Loucy (cell line): ENCODE measurements at regions not wholly inside any gene's neighbourhood (a gene's known extent, or its start where the extent isn't known, plus 50 kb on each side); places are given as distances from the start of the nearest gene placed in this dataset.

ENCODE experiments used
- H2AFZ ChIP-seq: fragments of 200-600 bp; sonication (generic); 2 replicates; pipeline ENCODE4 v1.6.0; 2016; ENCODE audit warnings: antibody characterized with exemption, mild to moderate bottlenecking, low read length, moderate library complexity
- H3F3A ChIP-seq: fragments of 200-600 bp; 2 replicates; pipeline ENCODE4 v1.6.0; 2016; ENCODE audit warnings: antibody characterized with exemption, low read depth, mild to moderate bottlenecking
- H3K27me3 ChIP-seq: fragments of 200-600 bp; sonication (generic); 2 replicates; pipeline ENCODE4 v1.6.1; 2014; ENCODE audit warnings: low read length, mild to moderate bottlenecking; ENCODE audit not compliant: insufficient read depth, poor library complexity, severe bottlenecking
- H3K36me3 ChIP-seq: fragments of 200-600 bp; sonication (generic); 2 replicates; pipeline ENCODE4 v1.6.1; 2016; ENCODE audit warnings: low read length; ENCODE audit not compliant: insufficient read depth
- H3K4me1 ChIP-seq: fragments of 200-600 bp; sonication (generic); 2 replicates; pipeline ENCODE4 v1.5.1; 2014; ENCODE audit warnings: low read length, mild to moderate bottlenecking; ENCODE audit not compliant: insufficient read depth, poor library complexity, severe bottlenecking
- H3K4me2 ChIP-seq: fragments of 200-600 bp; sonication (generic); 2 replicates; pipeline ENCODE4 v1.6.0; 2014; ENCODE audit warnings: antibody characterized with exemption, low read length, low read depth, mild to moderate bottlenecking; ENCODE audit not compliant: poor library complexity, severe bottlenecking
- H3K4me3 ChIP-seq: fragments of 200-600 bp; sonication (generic); 2 replicates; pipeline ENCODE4 v1.5.1; 2014; ENCODE audit warnings: low read length, mild to moderate bottlenecking, mixed read lengths; ENCODE audit not compliant: poor library complexity, severe bottlenecking
- H3K79me2 ChIP-seq: fragments of 200-600 bp; sonication (generic); 2 replicates; pipeline ENCODE4 v1.6.1; 2014; ENCODE audit warnings: low read length; ENCODE audit not compliant: insufficient read depth
- H3K9ac ChIP-seq: fragments of 200-600 bp; sonication (generic); 2 replicates; pipeline ENCODE4 v1.6.0; 2014; ENCODE audit warnings: mild to moderate bottlenecking, low read depth, low read length, moderate library complexity; ENCODE audit not compliant: poor library complexity, severe bottlenecking
- H3K9me2 ChIP-seq: fragments of 200-600 bp; sonication (generic); replicated peaks from 2 replicates; pipeline ENCODE4 v1.6.1; 2016; ENCODE audit warnings: low read depth, low read length, mixed read lengths
- H3K9me3 ChIP-seq: fragments of 200-600 bp; sonication (generic); 2 replicates; pipeline ENCODE4 v1.6.1; 2014; ENCODE audit warnings: mild to moderate bottlenecking, antibody characterized with exemption, low read length, low read depth; ENCODE audit not compliant: insufficient read depth
- H4K20me1 ChIP-seq: fragments of 200-600 bp; sonication (generic); 2 replicates; pipeline ENCODE4 v1.6.0; 2014; ENCODE audit warnings: antibody characterized with exemption, low read length, mild to moderate bottlenecking; ENCODE audit not compliant: insufficient read depth, poor library complexity, severe bottlenecking
- EZH2phosphoT487 ChIP-seq: fragments of 200-600 bp; IDR thresholded peaks from 2 replicates; pipeline ENCODE4 v1.6.1; 2018; ENCODE audit warnings: antibody characterized with exemption, mild to moderate bottlenecking, moderate library complexity, borderline replicate concordance
- TF ChIP-seq, protein P1 (sequence below): fragments of 200-600 bp; sonication (generic); conservative IDR thresholded peaks from 2 replicates; pipeline ENCODE4 v1.5.1; 2014; ENCODE audit warnings: mild to moderate bottlenecking, antibody characterized with exemption, low read length

DNA sequence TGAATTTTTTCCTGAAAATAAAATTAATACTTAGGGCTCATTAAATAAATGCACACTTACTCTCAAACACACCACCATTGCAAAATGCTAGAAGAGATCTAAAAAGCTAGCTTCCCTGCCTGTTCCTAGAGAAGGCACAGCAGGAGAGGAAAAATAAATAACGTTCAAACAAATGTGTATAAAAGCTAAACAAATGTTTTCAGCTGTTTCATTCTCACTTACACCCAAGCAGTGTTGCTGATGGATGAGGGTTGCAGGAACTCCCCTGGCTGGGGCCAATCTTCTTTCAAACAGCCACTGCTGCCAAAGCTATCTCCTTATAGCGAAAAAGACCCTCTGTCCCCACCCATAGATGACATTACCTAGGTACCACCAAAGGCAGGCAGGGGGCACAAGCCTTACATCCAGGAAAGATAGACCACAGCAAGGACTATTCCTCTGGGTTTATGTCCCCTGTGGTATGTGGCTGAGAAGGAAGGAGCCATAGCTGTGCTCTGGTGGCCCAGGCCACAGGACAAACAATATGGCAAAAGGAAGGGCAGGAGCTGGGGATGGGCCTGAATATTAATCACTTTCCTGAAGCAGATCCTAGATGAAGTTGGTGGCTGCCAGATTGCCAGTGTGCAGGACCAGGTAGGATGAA, 214.6 kb downstream of the TTC32 start:
- H3K27me3 ChIP-seq = no peaks in the 10 kb centered on the region
- no peak overlapping the region for H2AFZ ChIP-seq
- no peaks in the 10 kb centered on the region for H3K36me3 ChIP-seq
- H4K20me1 ChIP-seq = no peaks in the 10 kb centered on the region
- H3K9ac ChIP-seq = no peak overlapping the region
- H3K4me3 ChIP-seq = no peak overlapping the region
- H3F3A ChIP-seq = no peaks in the 10 kb centered on the region
- TF ChIP-seq, protein P1, sequence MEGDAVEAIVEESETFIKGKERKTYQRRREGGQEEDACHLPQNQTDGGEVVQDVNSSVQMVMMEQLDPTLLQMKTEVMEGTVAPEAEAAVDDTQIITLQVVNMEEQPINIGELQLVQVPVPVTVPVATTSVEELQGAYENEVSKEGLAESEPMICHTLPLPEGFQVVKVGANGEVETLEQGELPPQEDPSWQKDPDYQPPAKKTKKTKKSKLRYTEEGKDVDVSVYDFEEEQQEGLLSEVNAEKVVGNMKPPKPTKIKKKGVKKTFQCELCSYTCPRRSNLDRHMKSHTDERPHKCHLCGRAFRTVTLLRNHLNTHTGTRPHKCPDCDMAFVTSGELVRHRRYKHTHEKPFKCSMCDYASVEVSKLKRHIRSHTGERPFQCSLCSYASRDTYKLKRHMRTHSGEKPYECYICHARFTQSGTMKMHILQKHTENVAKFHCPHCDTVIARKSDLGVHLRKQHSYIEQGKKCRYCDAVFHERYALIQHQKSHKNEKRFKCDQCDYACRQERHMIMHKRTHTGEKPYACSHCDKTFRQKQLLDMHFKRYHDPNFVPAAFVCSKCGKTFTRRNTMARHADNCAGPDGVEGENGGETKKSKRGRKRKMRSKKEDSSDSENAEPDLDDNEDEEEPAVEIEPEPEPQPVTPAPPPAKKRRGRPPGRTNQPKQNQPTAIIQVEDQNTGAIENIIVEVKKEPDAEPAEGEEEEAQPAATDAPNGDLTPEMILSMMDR = no peak
- TF ChIP-seq EZH2phosphoT487 = no peak
- no peaks in the 10 kb centered on the region for H3K4me1 ChIP-seq
- no peaks in the 10 kb centered on the region; the same call in 1 of the 2 replicates for H3K9me3 ChIP-seq
- no peak overlapping the region for H3K4me2 ChIP-seq
- H3K79me2 ChIP-seq = no peaks in the 10 kb centered on the region
- no peaks in the 10 kb centered on the region for H3K9me2 ChIP-seq

DNA sequence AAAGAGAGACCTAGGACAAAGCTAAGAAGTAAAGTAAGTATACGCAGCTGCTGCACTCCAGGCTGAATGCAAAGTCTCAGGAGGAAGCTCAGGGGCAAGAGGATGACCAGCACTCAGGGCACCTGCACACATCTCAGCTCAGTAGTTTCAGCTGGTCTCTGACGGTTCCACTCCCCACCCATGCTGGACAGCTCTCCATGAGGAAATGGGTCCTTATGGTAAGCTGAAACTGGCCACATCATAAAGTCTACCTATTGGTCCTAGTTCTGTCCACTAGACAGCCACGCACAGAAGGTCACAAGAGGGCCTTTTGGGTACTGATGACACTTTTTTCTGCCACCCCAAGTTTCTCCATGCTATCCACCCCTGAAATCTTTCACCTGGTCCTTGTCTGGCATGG, 215.3 kb downstream of the TTC32 start:
- Histone ChIP-seq H2AFZ (no peak overlapping the region), H3K4me1 (no peaks in the 10 kb centered on the region), H3K9me2 (no peaks in the 10 kb centered on the region), H3K4me3 (no peak overlapping the region), H3F3A (no peaks in the 10 kb centered on the region), H4K20me1 (no peaks in the 10 kb centered on the region), H3K9ac (no peak overlapping the region), H3K36me3 (no peaks in the 10 kb centered on the region), H3K79me2 (no peaks in the 10 kb centered on the region), H3K27me3 (no peaks in the 10 kb centered on the region), H3K4me2 (no peak overlapping the region), H3K9me3 (no peaks in the 10 kb centered on the region; the same call in 1 of the 2 replicates)
- TF ChIP-seq, protein P1 = no peak
- no peak for TF ChIP-seq EZH2phosphoT487

GRCh38 chr2:19685731-19686130, 216.1 kb downstream of the TTC32 start:
- no peak for TF ChIP-seq EZH2phosphoT487
- TF ChIP-seq, protein P1 = no peak
- no peak overlapping the region for H3K4me2 ChIP-seq

More at GRCh38 chr2:19685731-19686130, 216.1 kb downstream of the TTC32 start:
- H3K9me2 ChIP-seq = no peaks in the 10 kb centered on the region
- no peaks in the 10 kb centered on the region for H3F3A ChIP-seq
- no peak overlapping the region for H2AFZ ChIP-seq
- no peaks in the 10 kb centered on the region for H3K36me3 ChIP-seq
- no peak overlapping the region for H3K4me3 ChIP-seq
- H3K9me3 ChIP-seq = no peaks in the 10 kb centered on the region; the same call in 1 of the 2 replicates
- H3K9ac ChIP-seq = no peak overlapping the region
- no peaks in the 10 kb centered on the region for H4K20me1 ChIP-seq
- no peaks in the 10 kb centered on the region for H3K79me2 ChIP-seq
- no peaks in the 10 kb centered on the region for H3K27me3 ChIP-seq
- no peaks in the 10 kb centered on the region for H3K4me1 ChIP-seq
